ENCODE measurements at regions not wholly inside any gene's neighbourhood (a gene's known extent, or its start where the extent isn't known, plus 50 kb on each side); places are given as distances from the start of the nearest gene placed in this dataset.

GRCh38 chr4:17336524-17336961 is 175.3 kb downstream of the QDPR start:
- DNase-seq: peak; percentile 88

GRCh38 chr4:17336069-17336468 is 175.8 kb downstream of the QDPR start:
- DNase-seq: no peak

- DNase-seq: no peak
Observed at GRCh38 chr4:17335371-17335770, 176.5 kb downstream of the QDPR start.

GRCh38 chr4:17332478-17332877 is 179.4 kb downstream of the QDPR start:
- DNase-seq: no peak

- DNase-seq: no peak
Observed at GRCh38 chr4:17329046-17329445, 182.8 kb downstream of the QDPR start.

GRCh38 chr4:17328141-17328815 is 183.6 kb downstream of the QDPR start:
- DNase-seq: no peak

GRCh38 chr4:17327591-17327990 is 184.3 kb downstream of the QDPR start:
- no peak for DNase-seq

GRCh38 chr4:17326756-17327155 is 185.1 kb downstream of the QDPR start:
- no peak for DNase-seq

GRCh38 chr4:17325098-17325497 is 186.8 kb downstream of the QDPR start:
- no peak for DNase-seq

GRCh38 chr4:17324386-17324830 is 187.5 kb downstream of the QDPR start:
- DNase-seq: peak; percentile 68

- DNase-seq: no peak
Observed at GRCh38 chr4:17323554-17324385, 188.1 kb downstream of the QDPR start.

- DNase-seq: no peak
Observed at GRCh38 chr4:17322514-17322913, 189.4 kb downstream of the QDPR start.

GRCh38 chr4:17320046-17320445 is 191.8 kb downstream of the QDPR start:
- no peak for DNase-seq

GRCh38 chr4:17317526-17317925 is 194.4 kb downstream of the QDPR start:
- no peak for DNase-seq

- no peak for DNase-seq
Observed at GRCh38 chr4:17316566-17316965, 195.3 kb downstream of the QDPR start.

GRCh38 chr4:17315459-17315858 is 196.4 kb downstream of the QDPR start:
- DNase-seq: no peak

- DNase-seq: no peak
Observed at GRCh38 chr4:17313194-17313593, 198.7 kb downstream of the QDPR start.

GRCh38 chr4:17310269-17310652 is 201.6 kb downstream of the QDPR start:
- no peak for DNase-seq

- DNase-seq: no peak
Observed at GRCh38 chr4:17309567-17310268, 202.2 kb downstream of the QDPR start.

- DNase-seq: no peak
Observed at GRCh38 chr4:17301869-17302268, 210.0 kb downstream of the QDPR start.

- DNase-seq: no peak
Observed at GRCh38 chr4:17301266-17301665, 210.6 kb downstream of the QDPR start.

- DNase-seq: no peak
Observed at GRCh38 chr4:17296921-17297890, 214.7 kb downstream of the QDPR start.
